ACC112 (cell line): ENCODE measurements at regions not wholly inside any gene's neighbourhood (a gene's known extent, or its start where the extent isn't known, plus 50 kb on each side); places are given as distances from the start of the nearest gene placed in this dataset.
A peak's percentile ranks its signal among the peaks of the same experiment; 100 is the strongest.

Experiments used
- H2AFZ ChIP-seq: fragments of 200-600 bp; sonication (generic); one replicate; pipeline ENCODE4 v1.6.0; 2017; ENCODE audit warnings: antibody characterized with exemption, low read length; ENCODE audit not compliant: unreplicated experiment
- H3K27ac ChIP-seq: fragments of 200-600 bp; sonication (generic); 2 replicates; pipeline ENCODE4 v1.5.1; 2014; ENCODE audit warnings: low read depth, mild to moderate bottlenecking, antibody characterized with exemption, low read length, moderate library complexity
- H3K27me3 ChIP-seq: fragments of 200-600 bp; sonication (generic); 2 replicates; pipeline ENCODE4 v1.6.1; 2014; ENCODE audit warnings: mild to moderate bottlenecking, antibody characterized with exemption, low read length, moderate library complexity, mixed read lengths; ENCODE audit not compliant: insufficient read depth
- H3K36me3 ChIP-seq: fragments of 200-600 bp; sonication (generic); 2 replicates; pipeline ENCODE4 v1.6.1; 2016; ENCODE audit warnings: mild to moderate bottlenecking, antibody characterized with exemption, low read length, moderate library complexity, mixed read lengths; ENCODE audit not compliant: insufficient read depth
- H3K4me1 ChIP-seq: fragments of 200-600 bp; sonication (generic); one replicate; pipeline ENCODE4 v1.6.1; 2016; ENCODE audit warnings: low read length, mixed read lengths; ENCODE audit not compliant: insufficient read depth, unreplicated experiment, control insufficient read depth
- H3K4me3 ChIP-seq: fragments of 200-600 bp; sonication (generic); 2 replicates; pipeline ENCODE4 v1.5.1; 2014; ENCODE audit warnings: mild to moderate bottlenecking, low read depth, low read length
- H3K79me2 ChIP-seq: fragments of 200-600 bp; sonication (generic); one replicate; pipeline ENCODE4 v1.6.0; 2016; ENCODE audit warnings: low read length; ENCODE audit not compliant: control insufficient read depth, unreplicated experiment, insufficient read depth

- Histone ChIP-seq H3K36me3 (no peaks in the 10 kb centered on the region), H3K4me3 (no peak overlapping the region), H3K4me1 (no peaks in the 10 kb centered on the region), H3K27ac (no peak overlapping the region), H2AFZ (no peak overlapping the region), H3K27me3 (no peaks in the 10 kb centered on the region), H3K79me2 (no peaks in the 10 kb centered on the region)
Observed at GRCh38 chrX:8364369-8365141, 100.1 kb upstream of the VCX3B start.

GRCh38 chrX:8366481-8366880, 98.1 kb upstream of the VCX3B start:
- Histone ChIP-seq H3K36me3 (no peaks in the 10 kb centered on the region), H3K27me3 (no peaks in the 10 kb centered on the region), H3K79me2 (no peaks in the 10 kb centered on the region), H2AFZ (no peak overlapping the region), H3K27ac (no peak overlapping the region), H3K4me3 (no peak overlapping the region), H3K4me1 (no peaks in the 10 kb centered on the region)

GRCh38 chrX:8374041-8374825, 90.4 kb upstream of the VCX3B start:
- Histone ChIP-seq H3K4me3 (no peak overlapping the region), H2AFZ (no peak overlapping the region), H3K27ac (no peak overlapping the region), H3K36me3 (no peaks in the 10 kb centered on the region), H3K4me1 (peaks cover 14% of the 10 kb centered on the region), H3K27me3 (no peaks in the 10 kb centered on the region), H3K79me2 (no peaks in the 10 kb centered on the region)

- no peak overlapping the region for H2AFZ ChIP-seq
- H3K4me1 ChIP-seq: peaks cover 14% of the 10 kb centered on the region
- H3K4me3 ChIP-seq: no peak overlapping the region
- H3K79me2 ChIP-seq: no peaks in the 10 kb centered on the region
- no peaks in the 10 kb centered on the region for H3K36me3 ChIP-seq
- H3K27me3 ChIP-seq: no peaks in the 10 kb centered on the region
- no peak overlapping the region for H3K27ac ChIP-seq
Observed at GRCh38 chrX:8377041-8377440, 87.6 kb upstream of the VCX3B start.

- Histone ChIP-seq H2AFZ (no peak overlapping the region), H3K4me3 (no peak overlapping the region), H3K36me3 (no peaks in the 10 kb centered on the region), H3K4me1 (no peaks in the 10 kb centered on the region), H3K27me3 (no peaks in the 10 kb centered on the region), H3K79me2 (no peaks in the 10 kb centered on the region), H3K27ac (no peak overlapping the region)
Observed at GRCh38 chrX:8390771-8391170, 73.9 kb upstream of the VCX3B start.

GRCh38 chrX:8403988-8404387, 60.6 kb upstream of the VCX3B start:
- H3K4me3 ChIP-seq: peak overlapping the region; percentile 52
- H2AFZ ChIP-seq: peak overlapping the region; percentile 53
- 0 out of 2 replicates have a peak overlapping the region, but pooled peaks have one; percentile 31 for H3K27ac ChIP-seq

GRCh38 chrX:8404471-8404870, 60.2 kb upstream of the VCX3B start:
- H3K79me2 ChIP-seq: no peaks in the 10 kb centered on the region
- H3K27ac ChIP-seq: peak overlapping the region; percentile 51
- H3K36me3 ChIP-seq: no peaks in the 10 kb centered on the region
- H2AFZ ChIP-seq: peak overlapping the region; percentile 53
- H3K27me3 ChIP-seq: no peaks in the 10 kb centered on the region
- H3K4me3 ChIP-seq: peak overlapping the region; percentile 52
- peaks cover 22% of the 10 kb centered on the region for H3K4me1 ChIP-seq

More at GRCh38 chrX:8403988-8404387, 60.6 kb upstream of the VCX3B start:
- Histone ChIP-seq H3K79me2 (no peaks in the 10 kb centered on the region), H3K27me3 (no peaks in the 10 kb centered on the region), H3K36me3 (no peaks in the 10 kb centered on the region), H3K4me1 (peaks cover 22% of the 10 kb centered on the region)

GRCh38 chrX:8404926-8405325, 59.7 kb upstream of the VCX3B start:
- H3K27ac ChIP-seq: peak overlapping the region; percentile 51

GRCh38 chrX:8405631-8406030, 59.0 kb upstream of the VCX3B start:
- Histone ChIP-seq H3K4me3 (no peak overlapping the region), H3K27me3 (no peaks in the 10 kb centered on the region), H3K27ac (0 out of 2 replicates have a peak overlapping the region, but pooled peaks have one; percentile 9), H3K36me3 (no peaks in the 10 kb centered on the region), H3K4me1 (peaks cover 22% of the 10 kb centered on the region), H2AFZ (no peak overlapping the region), H3K79me2 (no peaks in the 10 kb centered on the region)

More at GRCh38 chrX:8404926-8405325, 59.7 kb upstream of the VCX3B start:
- Histone ChIP-seq H3K4me1 (peaks cover 22% of the 10 kb centered on the region), H3K36me3 (no peaks in the 10 kb centered on the region), H3K4me3 (peak overlapping the region; percentile 52), H3K79me2 (no peaks in the 10 kb centered on the region), H3K27me3 (no peaks in the 10 kb centered on the region), H2AFZ (peak overlapping the region; percentile 53)

- no peak overlapping the region for H3K27ac ChIP-seq
- H3K79me2 ChIP-seq: no peaks in the 10 kb centered on the region
- H3K36me3 ChIP-seq: no peaks in the 10 kb centered on the region
- no peak overlapping the region for H2AFZ ChIP-seq
- no peak overlapping the region for H3K4me3 ChIP-seq
- H3K27me3 ChIP-seq: no peaks in the 10 kb centered on the region
- H3K4me1 ChIP-seq: no peaks in the 10 kb centered on the region
Observed at GRCh38 chrX:8413279-8413678, 51.4 kb upstream of the VCX3B start.
